KOPT-K1 (cell line): ENCODE measurements at regions not wholly inside any gene's neighbourhood (a gene's known extent, or its start where the extent isn't known, plus 50 kb on each side); places are given as distances from the start of the nearest gene placed in this dataset.

Experiments
- H3K27ac ChIP-seq: fragments of 200-600 bp; sonication (generic); 2 replicates; pipeline ENCODE4 v1.5.1; 2016; ENCODE audit warnings: antibody characterized with exemption, mild to moderate bottlenecking, low read depth, low read length; ENCODE audit not compliant: poor library complexity, severe bottlenecking
- H3K36me3 ChIP-seq: fragments of 200-600 bp; sonication (generic); 2 replicates; pipeline ENCODE4 v1.5.1; 2017; ENCODE audit warnings: antibody characterized with exemption, mild to moderate bottlenecking, low read length, moderate library complexity; ENCODE audit not compliant: insufficient read depth
- H3K9me3 ChIP-seq: fragments of 200-600 bp; sonication (generic); 2 replicates; pipeline ENCODE4 v1.5.1; 2017; ENCODE audit warnings: antibody characterized with exemption, low read length, mild to moderate bottlenecking; ENCODE audit not compliant: insufficient read depth, poor library complexity, severe bottlenecking

DNA sequence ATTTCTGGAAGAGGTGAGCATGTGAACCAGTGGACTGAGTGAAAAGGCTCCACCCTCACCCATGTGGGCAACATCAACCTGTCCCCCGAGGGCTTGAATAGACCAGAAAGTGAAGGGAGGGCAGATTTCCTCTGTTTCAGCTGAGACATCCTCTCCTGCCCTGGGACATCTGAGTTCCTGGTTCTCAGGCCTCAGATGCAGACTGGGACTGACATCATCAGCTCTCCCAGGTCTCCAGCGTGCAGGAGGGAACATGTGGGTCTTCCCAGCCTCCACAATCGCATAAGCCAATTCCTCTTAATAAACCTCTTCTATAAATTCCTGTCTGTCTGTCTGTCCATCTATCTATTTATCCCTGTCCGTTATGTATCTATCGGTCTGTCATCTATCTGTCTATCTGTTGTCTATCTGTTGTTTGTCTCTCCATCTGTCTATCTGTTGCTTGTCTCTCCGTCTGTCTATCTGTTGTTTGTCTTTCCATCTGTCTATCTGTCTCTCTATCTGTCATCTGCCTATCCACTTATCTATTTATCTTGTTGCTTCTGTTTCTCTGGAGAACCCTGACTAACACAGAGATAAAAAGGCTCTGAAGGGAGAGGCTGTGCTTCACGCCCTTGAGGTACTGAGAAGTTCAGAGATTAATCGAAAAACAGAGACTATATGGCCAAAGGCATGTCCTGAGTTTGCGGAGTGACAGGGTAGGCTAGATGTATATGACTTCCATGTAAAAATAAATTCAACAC lies 140.3 kb upstream of the PFKP start:
- Histone ChIP-seq H3K9me3 (no peaks in the 10 kb centered on the region), H3K36me3 (no peaks in the 10 kb centered on the region), H3K27ac (no peak overlapping the region)

- Histone ChIP-seq H3K9me3 (no peaks in the 10 kb centered on the region), H3K27ac (peak overlapping the region; percentile 43), H3K36me3 (no peaks in the 10 kb centered on the region)
Observed at GRCh38 chr10:2925631-2926030, 141.7 kb upstream of the PFKP start.

GRCh38 chr10:2924431-2924830 lies 142.9 kb upstream of the PFKP start:
- Histone ChIP-seq H3K36me3 (no peaks in the 10 kb centered on the region), H3K27ac (no peak overlapping the region), H3K9me3 (no peaks in the 10 kb centered on the region)

DNA sequence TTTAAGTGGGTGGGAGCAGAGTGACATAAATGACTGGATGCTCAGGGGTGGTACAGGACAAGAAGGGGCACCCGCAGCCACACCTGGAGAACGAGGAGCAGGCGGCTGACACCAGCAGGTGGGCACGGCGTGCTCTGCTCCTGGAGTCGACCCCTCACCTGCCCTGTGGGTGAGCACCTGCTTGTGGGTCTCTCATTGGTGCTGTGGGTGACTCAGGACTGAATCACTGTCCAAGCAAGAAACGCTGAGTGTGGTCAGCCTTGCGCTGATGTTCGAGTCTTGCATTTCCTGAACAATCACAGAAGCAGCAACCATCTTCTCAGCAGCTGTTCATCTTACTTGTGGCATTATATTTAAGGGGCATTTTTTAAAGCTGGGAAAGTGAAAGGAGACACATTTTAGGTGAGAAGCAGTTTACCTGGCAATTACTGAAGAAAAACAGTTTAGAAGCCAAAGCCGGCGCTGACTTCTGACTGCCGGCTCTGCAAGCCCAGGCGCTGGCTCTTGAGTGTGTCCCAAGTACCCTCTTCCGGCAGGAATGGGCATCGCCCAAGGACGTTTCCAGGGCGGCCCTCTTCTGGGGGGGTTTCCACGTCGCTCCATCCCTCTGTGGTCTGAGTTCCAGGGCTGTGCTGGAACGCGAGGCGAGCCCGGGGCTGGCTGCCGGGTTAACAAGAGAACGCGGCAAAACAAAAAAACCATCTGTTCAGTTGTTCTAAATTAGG lies 145.2 kb upstream of the PFKP start:
- H3K36me3 ChIP-seq: no peaks in the 10 kb centered on the region
- no peak overlapping the region for H3K27ac ChIP-seq
- no peaks in the 10 kb centered on the region for H3K9me3 ChIP-seq

GRCh38 chr10:2920637-2921036 lies 146.7 kb upstream of the PFKP start:
- Histone ChIP-seq H3K9me3 (no peaks in the 10 kb centered on the region), H3K27ac (no peak overlapping the region), H3K36me3 (no peaks in the 10 kb centered on the region)

DNA sequence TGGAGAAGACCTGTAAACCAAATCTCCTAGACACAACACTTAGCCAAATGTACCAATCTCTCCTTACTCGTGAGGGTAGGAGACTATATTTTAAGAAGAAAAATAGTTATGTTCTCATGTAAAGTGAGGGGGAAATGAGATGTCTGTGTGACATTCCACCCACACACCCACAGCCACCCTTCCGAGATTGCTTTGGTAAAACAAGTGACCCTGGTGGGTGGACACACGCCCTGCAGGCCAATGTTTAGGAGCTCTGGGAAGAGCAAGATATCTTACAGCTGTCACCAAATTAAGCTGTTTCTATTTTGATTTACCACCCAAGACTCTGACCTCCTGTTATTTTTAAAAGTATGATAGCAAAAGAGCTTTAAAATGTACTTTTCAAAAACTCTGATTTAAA lies 147.2 kb upstream of the PFKP start:
- Histone ChIP-seq H3K9me3 (no peaks in the 10 kb centered on the region), H3K36me3 (no peaks in the 10 kb centered on the region), H3K27ac (no peak overlapping the region)

- Histone ChIP-seq H3K36me3 (no peaks in the 10 kb centered on the region), H3K27ac (no peak overlapping the region), H3K9me3 (no peaks in the 10 kb centered on the region)
Observed at GRCh38 chr10:2919016-2919415, 148.3 kb upstream of the PFKP start.

- no peaks in the 10 kb centered on the region for H3K9me3 ChIP-seq
- H3K27ac ChIP-seq: no peak overlapping the region
- no peaks in the 10 kb centered on the region for H3K36me3 ChIP-seq
Observed at GRCh38 chr10:2918489-2918888, 148.9 kb upstream of the PFKP start.

GRCh38 chr10:2917926-2918325 lies 149.4 kb upstream of the PFKP start:
- H3K9me3 ChIP-seq: no peaks in the 10 kb centered on the region
- H3K27ac ChIP-seq: no peak overlapping the region
- no peaks in the 10 kb centered on the region for H3K36me3 ChIP-seq

GRCh38 chr10:2915412-2915811 lies 151.9 kb upstream of the PFKP start:
- no peak overlapping the region for H3K27ac ChIP-seq
- H3K36me3 ChIP-seq: no peaks in the 10 kb centered on the region
- H3K9me3 ChIP-seq: no peaks in the 10 kb centered on the region

DNA sequence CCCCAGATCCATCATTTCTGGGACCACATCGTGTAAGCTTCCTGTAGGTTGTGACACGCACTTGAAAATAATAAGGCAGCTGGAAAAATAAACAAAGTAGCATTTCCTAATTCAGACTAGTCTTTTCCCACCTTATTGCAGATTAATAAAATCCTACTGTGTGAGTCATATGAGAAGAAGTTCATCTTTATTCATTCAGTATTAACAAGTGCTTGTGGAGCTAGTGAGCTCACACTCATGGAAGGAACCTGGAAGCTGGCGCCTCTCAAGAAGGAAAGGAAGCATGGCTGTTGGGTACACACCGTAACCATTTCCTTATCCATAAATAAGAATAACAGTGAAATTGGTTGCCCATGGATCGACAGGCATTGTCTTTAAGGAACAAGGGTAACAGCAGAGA lies 152.6 kb upstream of the PFKP start:
- H3K9me3 ChIP-seq: no peaks in the 10 kb centered on the region
- no peak overlapping the region for H3K27ac ChIP-seq
- no peaks in the 10 kb centered on the region for H3K36me3 ChIP-seq

DNA sequence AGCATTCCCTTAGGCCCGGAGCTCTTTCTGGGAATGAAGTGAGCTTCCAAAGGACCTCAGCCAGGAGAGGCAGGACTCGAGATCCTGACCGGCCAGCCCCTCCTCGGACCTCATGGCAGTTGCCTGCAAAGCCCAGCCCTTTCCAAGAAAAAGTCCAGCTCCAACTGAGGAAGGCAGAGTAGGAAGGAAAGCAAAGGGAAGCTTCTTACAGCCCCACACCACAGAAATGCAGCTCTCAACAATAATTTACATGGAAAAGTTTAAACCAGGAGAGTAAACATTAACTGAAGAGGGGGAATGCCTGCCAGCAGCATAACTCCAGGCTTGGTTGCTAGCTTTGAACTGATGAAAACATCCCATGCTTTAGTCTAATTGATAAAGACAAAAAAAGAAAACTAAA lies 153.9 kb upstream of the PFKP start:
- H3K36me3 ChIP-seq: no peaks in the 10 kb centered on the region
- no peak overlapping the region for H3K27ac ChIP-seq
- no peaks in the 10 kb centered on the region for H3K9me3 ChIP-seq

DNA sequence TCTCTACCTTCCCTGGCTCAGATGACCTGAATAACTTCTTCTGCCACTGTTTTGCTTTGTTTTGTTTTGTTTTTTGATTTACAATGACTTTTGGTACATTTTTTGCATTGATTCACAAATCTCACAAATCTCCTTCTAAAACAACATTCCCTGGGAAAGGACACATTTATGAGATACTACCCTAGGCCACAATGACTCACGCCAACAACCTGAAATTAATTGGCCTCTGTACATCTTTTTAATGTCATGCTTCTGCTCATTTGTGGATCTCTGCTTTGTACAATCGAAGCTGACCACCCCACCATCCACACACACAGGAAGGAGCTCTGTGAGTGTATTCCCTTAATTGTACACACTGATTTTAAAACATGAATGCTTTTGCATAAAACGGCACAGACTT lies 156.7 kb upstream of the PFKP start:
- H3K36me3 ChIP-seq: no peaks in the 10 kb centered on the region
- peak overlapping the region; percentile 88 for H3K27ac ChIP-seq

DNA sequence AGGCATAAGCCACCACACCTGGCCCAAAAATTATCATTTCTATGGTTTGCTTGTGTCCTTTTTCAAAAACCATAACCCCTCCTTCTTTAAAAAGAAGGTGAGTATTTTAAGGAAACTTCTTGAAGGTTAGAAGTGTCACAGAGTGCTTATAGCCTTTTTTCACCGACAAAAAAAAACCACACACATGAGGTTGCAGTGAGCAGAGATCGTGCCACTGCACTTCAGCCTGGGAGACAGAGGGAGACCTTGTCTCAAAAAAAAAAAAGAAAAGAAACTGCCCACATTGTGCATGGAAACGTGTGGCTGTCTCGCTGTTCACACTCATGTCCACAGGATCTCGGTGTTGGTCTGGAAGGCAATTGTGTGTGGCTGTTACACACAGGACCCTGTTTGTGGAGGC lies 157.4 kb upstream of the PFKP start:
- H3K9me3 ChIP-seq: no peaks in the 10 kb centered on the region
- H3K27ac ChIP-seq: peak overlapping the region; percentile 88
- H3K36me3 ChIP-seq: no peaks in the 10 kb centered on the region

More for the DNA sequence above, 156.7 kb upstream of the PFKP start:
- H3K9me3 ChIP-seq: no peaks in the 10 kb centered on the region

DNA sequence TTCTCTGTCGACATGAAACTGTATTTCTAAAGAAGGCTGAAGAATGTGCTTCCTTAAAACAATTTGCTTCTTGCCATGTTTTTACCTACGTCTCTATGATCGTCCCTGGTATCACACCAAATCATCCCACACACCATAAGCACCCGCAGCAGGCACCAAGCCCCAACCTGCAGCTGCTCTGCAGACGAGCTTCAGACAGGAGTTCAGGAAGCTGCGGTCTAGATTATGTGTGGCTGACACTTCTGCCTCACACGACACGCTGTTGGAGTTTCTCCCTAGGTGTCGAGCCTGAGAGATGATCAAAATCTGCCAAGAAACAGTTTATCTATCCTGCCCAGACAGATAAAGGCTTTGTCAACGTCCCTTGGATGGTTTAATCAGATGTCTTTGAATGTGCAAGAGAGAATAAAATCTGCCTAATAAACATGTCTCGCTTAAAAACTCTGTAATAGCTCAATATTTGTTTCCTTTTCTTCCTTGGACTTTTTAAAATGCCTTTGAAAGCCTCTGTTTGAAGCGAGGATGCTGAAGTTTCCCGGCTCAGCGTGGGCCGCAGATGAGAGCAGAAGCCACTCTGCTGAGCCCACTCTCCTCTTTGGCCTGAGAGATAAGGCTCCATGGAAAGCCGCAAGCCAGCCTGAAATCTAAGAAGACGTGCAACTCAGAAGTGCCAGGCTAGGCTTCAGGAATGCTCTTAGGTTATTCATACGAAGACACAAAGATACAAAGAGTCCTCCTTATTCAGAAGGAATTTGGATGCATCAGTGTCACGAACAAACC lies 158.3 kb upstream of the PFKP start:
- H3K36me3 ChIP-seq: no peaks in the 10 kb centered on the region
- H3K27ac ChIP-seq: peak overlapping the region; percentile 88
- H3K9me3 ChIP-seq: no peaks in the 10 kb centered on the region
